MCF 10A (cell line): ENCODE measurements at regions not wholly inside any gene's neighbourhood (a gene's known extent, or its start where the extent isn't known, plus 50 kb on each side); places are given as distances from the start of the nearest gene placed in this dataset.
A peak's percentile ranks its signal among the peaks of the same experiment; 100 is the strongest.

Experiments
- BruUV-seq: library from RNA; stranded (reverse); fragments of 400-500 nt; replicated peaks from 2 replicates; lab custom pipeline; 2021; lab: Mats Ljungman, UMichigan
- CTCF ChIA-PET: fragments of 300-600 bp; sonication (Branson Sonifier 250); formaldehyde crosslinking; extraction: SDS; loops from one replicate; lab custom pipeline; 2021; ENCODE audit warnings: antibody characterized with exemption, inconsistent platforms; lab: Yijun Ruan, JAX
- POLR2A ChIA-PET: fragments of 300-600, 350-650 bp; sonication (Branson Sonifier 250); formaldehyde crosslinking; extraction: SDS; loops from one replicate; lab custom pipeline; 2020; ENCODE audit warnings: antibody characterized with exemption, inconsistent platforms; lab: Yijun Ruan, JAX
- DNase-seq: peaks from one replicate; pipeline ENCODE4 v3.0.0-alpha.2; 2018; ENCODE audit not compliant: unreplicated experiment
- H3K27ac Mint-ChIP-seq: one replicate; pipeline ENCODE4 v1.8.0; 2022; ENCODE audit warnings: mild to moderate bottlenecking, low read depth, mixed read lengths; ENCODE audit not compliant: unreplicated experiment
- H3K27me3 Mint-ChIP-seq: one replicate; pipeline ENCODE4 v1.8.0; 2022; ENCODE audit warnings: mixed read lengths; ENCODE audit not compliant: insufficient read depth, unreplicated experiment
- H3K36me3 Mint-ChIP-seq: one replicate; pipeline ENCODE4 v1.8.0; 2022; ENCODE audit warnings: mild to moderate bottlenecking, moderate library complexity, mixed read lengths; ENCODE audit not compliant: insufficient read depth, unreplicated experiment
- H3K4me1 Mint-ChIP-seq: one replicate; pipeline ENCODE4 v1.8.0; 2022; ENCODE audit warnings: mixed read lengths; ENCODE audit not compliant: insufficient read depth, unreplicated experiment
- H3K4me3 Mint-ChIP-seq: one replicate; pipeline ENCODE4 v1.8.0; 2022; ENCODE audit warnings: mild to moderate bottlenecking, moderate library complexity, mixed read lengths; ENCODE audit not compliant: unreplicated experiment
- H3K9me3 Mint-ChIP-seq: one replicate; pipeline ENCODE4 v1.8.0; 2022; ENCODE audit warnings: mixed read lengths; ENCODE audit not compliant: unreplicated experiment
- CTCF ChIP-seq: fragments of 200-600 bp; IDR thresholded peaks from one replicate; pipeline ENCODE4 v1.8.0; 2022; ENCODE audit warnings: antibody characterized with exemption, mild to moderate bottlenecking; ENCODE audit not compliant: unreplicated experiment
- intact Hi-C: fragments of 100-400 bp; cut with micrococcal nuclease; formaldehyde crosslinking; loops from 2 replicates; pipeline ENCODE4 v1.14.1; 2022

DNA sequence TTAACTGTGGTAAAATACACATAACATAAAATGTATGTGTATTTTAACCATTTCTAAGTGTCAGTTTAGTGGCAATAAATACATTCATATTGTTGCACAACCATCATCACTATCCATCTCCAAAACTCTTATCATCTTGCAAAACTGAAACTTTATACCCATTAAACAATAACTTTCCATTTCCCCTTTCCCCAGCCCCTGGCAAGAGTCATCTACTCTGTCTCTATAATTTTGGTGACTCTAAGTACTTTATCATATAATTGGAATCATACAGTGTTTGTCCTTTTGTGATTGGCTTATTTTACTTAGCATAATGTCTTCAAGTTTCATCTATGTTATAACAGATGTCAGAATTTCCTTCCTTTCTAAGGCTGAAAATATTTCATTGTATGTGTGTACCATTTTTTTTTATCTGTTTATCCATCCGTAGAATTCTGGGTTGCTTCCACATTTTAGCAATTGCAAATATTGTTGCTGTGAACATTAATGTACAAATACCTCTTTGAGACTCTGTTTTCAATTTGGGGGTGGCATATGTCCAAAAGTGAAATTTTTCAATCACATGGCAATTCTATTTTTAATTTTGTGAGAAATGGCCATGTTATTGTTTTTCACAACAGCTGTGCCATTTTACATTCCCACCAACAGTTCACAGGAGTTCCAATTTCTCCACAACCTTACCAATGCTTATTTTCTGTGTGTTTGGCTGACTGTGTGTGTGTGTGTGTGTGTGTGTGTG lies 153.9 kb upstream of the GORAB start:
- intact Hi-C loops = no loop called here
- no peak overlapping the region for H3K4me3 Mint-ChIP-seq
- no peak overlapping the region for H3K27ac Mint-ChIP-seq
- POLR2A ChIA-PET = no interaction called here
- H3K9me3 Mint-ChIP-seq = no peaks in the 10 kb centered on the region
- CTCF ChIA-PET = interaction anchor here (0.8 kb wide), 1 partner anchor 167 kb away, joined by 3 read pairs; no protein-coding TSS in a partner anchor
- BruUV-seq = no TSS peak
- no peaks in the 10 kb centered on the region for H3K27me3 Mint-ChIP-seq
- no peak for TF ChIP-seq CTCF
- H3K4me1 Mint-ChIP-seq = no peaks in the 10 kb centered on the region
- DNase-seq = no peak
- H3K36me3 Mint-ChIP-seq = no peaks in the 10 kb centered on the region

GRCh38 chr1:170385750-170386149 lies 146.2 kb upstream of the GORAB start:
- Mint-ChIP-seq H3K4me1 (peaks cover 5% of the 10 kb centered on the region), H3K36me3 (no peaks in the 10 kb centered on the region), H3K27me3 (no peaks in the 10 kb centered on the region), H3K9me3 (no peaks in the 10 kb centered on the region), H3K4me3 (no peak overlapping the region), H3K27ac (no peak overlapping the region)
- TF ChIP-seq CTCF = no peak
- CTCF ChIA-PET = interaction anchor here (1.0 kb wide), 1 partner anchor 40 kb away, joined by 3 read pairs; no protein-coding TSS in a partner anchor
- no TSS peak for BruUV-seq
- no peak for DNase-seq
- POLR2A ChIA-PET = no interaction called here
- intact Hi-C loops = no loop called here

GRCh38 chr1:170388489-170388888 lies 143.5 kb upstream of the GORAB start:
- Mint-ChIP-seq H3K27ac (peak overlapping the region; percentile 21), H3K9me3 (no peaks in the 10 kb centered on the region), H3K4me3 (no peak overlapping the region), H3K27me3 (no peaks in the 10 kb centered on the region), H3K36me3 (no peaks in the 10 kb centered on the region), H3K4me1 (peaks cover 5% of the 10 kb centered on the region)
- TF ChIP-seq CTCF = no peak
- ChIA-PET POLR2A (interaction anchor here (1.9 kb wide), 1 partner anchor 10 kb away, joined by 5 read pairs; no protein-coding TSS in a partner anchor), CTCF (interaction anchor here (0.7 kb wide), 1 partner anchor 21 kb away, joined by 3 read pairs; no protein-coding TSS in a partner anchor)
- intact Hi-C loops = no loop called here
- DNase-seq = peak; percentile 24
- BruUV-seq = no TSS peak

DNA sequence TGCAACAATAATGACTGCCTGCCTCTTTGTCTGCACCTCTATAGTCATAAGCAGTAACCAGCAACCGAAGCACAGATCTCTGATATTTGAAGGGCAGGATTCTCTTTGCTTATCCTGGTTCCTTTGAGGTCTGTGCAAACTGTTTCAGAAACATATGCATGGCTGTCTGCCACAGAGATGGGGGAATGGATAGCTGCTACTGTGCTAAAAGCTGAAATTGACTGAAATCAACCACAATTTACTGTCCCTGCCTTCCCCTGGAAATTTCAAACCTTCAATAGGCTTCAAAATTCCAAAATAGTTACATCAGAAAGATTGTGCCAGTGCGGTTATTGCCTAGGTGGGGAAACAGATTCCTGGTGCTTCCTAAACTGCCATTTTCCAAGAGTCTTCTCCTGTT lies 136.8 kb upstream of the GORAB start:
- Mint-ChIP-seq H3K27ac (no peak overlapping the region), H3K4me1 (peaks cover 6% of the 10 kb centered on the region), H3K4me3 (no peak overlapping the region), H3K27me3 (no peaks in the 10 kb centered on the region), H3K9me3 (no peaks in the 10 kb centered on the region), H3K36me3 (no peaks in the 10 kb centered on the region)
- DNase-seq = no peak
- no TSS peak for BruUV-seq
- intact Hi-C loops = no loop called here
- POLR2A ChIA-PET = interaction anchor here (0.9 kb wide), 1 partner anchor 9 kb away, joined by 4 read pairs; no protein-coding TSS in a partner anchor
- CTCF ChIA-PET = no interaction called here
- TF ChIP-seq CTCF = no peak
